NCI-H2081 treated with DMSO at 0.1 percent for 48 hours (cell line): ENCODE measurements at regions not wholly inside any gene's neighbourhood (a gene's known extent, or its start where the extent isn't known, plus 50 kb on each side); places are given as distances from the start of the nearest gene placed in this dataset.
"Not testable (repeated sequence)": the region's sequence is repeated elsewhere in the genome, so short reads cannot be mapped to it uniquely, and the experiment has no call there.

Source experiments
- DNase-seq: peaks from one replicate; lab custom pipeline; 2025; lab: John Stamatoyannopoulos, UW

GRCh38 chrX:13476384-13476783 lies 93.0 kb upstream of the EGFL6 start:
- no peak for DNase-seq

- no peak for DNase-seq
Observed at GRCh38 chrX:13474164-13474516, 95.3 kb upstream of the EGFL6 start.

GRCh38 chrX:13473442-13474163 lies 95.8 kb upstream of the EGFL6 start:
- DNase-seq: no peak

- DNase-seq: no peak
Observed at GRCh38 chrX:13472975-13473374, 96.4 kb upstream of the EGFL6 start.

- no peak for DNase-seq
Observed at GRCh38 chrX:13471269-13471668, 98.1 kb upstream of the EGFL6 start.

GRCh38 chrX:13470685-13470977 lies 98.8 kb upstream of the EGFL6 start:
- DNase-seq: no peak

- DNase-seq: no peak
Observed at GRCh38 chrX:13469963-13470684, 99.3 kb upstream of the EGFL6 start.

- DNase-seq: no peak
Observed at GRCh38 chrX:13468096-13468495, 101.3 kb upstream of the EGFL6 start.

- no peak for DNase-seq
Observed at GRCh38 chrX:13467243-13467642, 102.2 kb upstream of the EGFL6 start.

- DNase-seq: no peak
Observed at GRCh38 chrX:13464599-13465275, 104.7 kb upstream of the EGFL6 start.

GRCh38 chrX:13463608-13464007 lies 105.8 kb upstream of the EGFL6 start:
- peak; percentile 79 for DNase-seq

- DNase-seq: no peak
Observed at GRCh38 chrX:13452283-13452682, 117.1 kb upstream of the EGFL6 start.

- DNase-seq: no peak
Observed at GRCh38 chrX:13449441-13449840, 120.0 kb upstream of the EGFL6 start.

GRCh38 chrX:13448941-13449340 lies 120.5 kb upstream of the EGFL6 start:
- DNase-seq: no peak

- DNase-seq: not testable (repeated sequence)
Observed at GRCh38 chrX:13441608-13442007, 121.8 kb upstream of the ATXN3L start.

- no peak for DNase-seq
Observed at GRCh38 chrX:13440176-13440575, 120.3 kb upstream of the ATXN3L start.

- DNase-seq: no peak
Observed at GRCh38 chrX:13433298-13433605, 113.4 kb upstream of the ATXN3L start.

- DNase-seq: no peak
Observed at GRCh38 chrX:13432414-13433297, 112.8 kb upstream of the ATXN3L start.

GRCh38 chrX:13430136-13430827 lies 110.4 kb upstream of the ATXN3L start:
- DNase-seq: no peak

- DNase-seq: no peak
Observed at GRCh38 chrX:13428053-13428786, 108.4 kb upstream of the ATXN3L start.

- no peak for DNase-seq
Observed at GRCh38 chrX:13427441-13428052, 107.7 kb upstream of the ATXN3L start.
